ENCODE measurements at regions not wholly inside any gene's neighbourhood (a gene's known extent, or its start where the extent isn't known, plus 50 kb on each side); places are given as distances from the start of the nearest gene placed in this dataset.

DNA sequence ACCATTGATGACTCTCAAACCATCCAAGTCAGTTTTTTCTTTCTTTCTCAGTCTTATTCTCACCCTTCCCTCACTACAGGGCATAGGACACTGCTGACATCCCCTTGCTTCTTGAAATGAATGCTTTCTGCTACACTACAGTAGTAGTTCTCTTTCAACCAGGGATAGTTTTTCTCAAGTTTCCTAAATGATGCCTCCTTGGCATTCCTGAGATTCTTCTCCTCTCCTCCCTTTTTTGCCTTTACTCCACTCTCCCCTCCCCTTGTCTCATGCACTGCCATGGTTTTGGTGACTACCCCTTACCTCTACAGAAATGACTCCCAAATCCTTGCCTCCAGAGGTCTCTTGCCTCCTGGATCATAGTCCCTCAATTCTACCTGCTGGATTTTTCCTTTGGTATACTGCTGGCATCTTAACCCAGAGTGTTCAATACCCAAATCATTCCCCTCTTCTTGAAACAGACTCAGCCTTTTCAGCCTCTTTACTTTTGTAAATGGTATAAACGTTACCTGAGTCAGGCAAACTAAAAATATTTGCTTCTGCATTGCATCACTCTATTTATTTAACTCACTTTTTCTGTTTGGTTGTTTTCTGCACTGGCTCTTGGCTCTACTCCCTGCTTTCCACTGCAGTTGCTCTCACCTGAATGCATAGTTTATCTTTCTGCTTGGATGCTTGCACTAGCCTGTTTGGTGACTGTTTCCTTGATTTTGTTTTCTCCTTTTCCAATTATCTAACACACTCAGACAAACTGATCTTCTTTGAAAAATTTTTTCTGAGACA is 211.6 kb upstream of the IGF1 start:
- Histone ChIP-seq H3K36me3 (ENCODE audit: control insufficient read depth in 2 of 4, insufficient read depth in 4 of 4, low read length in 3 of 4) (no peaks in the 10 kb centered on the region), H2BK12ac (ENCODE audit: low read depth, low read length) (peak overlapping the region; percentile 71; the same call in 1 of the 2 replicates), H4K8ac (ENCODE audit: extremely low read depth, insufficient read depth, low read length) (no peak overlapping the region), H3K4me2 (ENCODE audit: insufficient read depth in 1 of 2, low read depth in 2 of 2, low read length in 2 of 2) (peak overlapping the region in 1 of 2 experiments; percentile 28; a peak in 1 of 4 replicates), H3K23ac (ENCODE audit: insufficient read length) (no peak overlapping the region), H3K4me1 (replicated peaks in 1 of 4; ENCODE audit: control insufficient read depth in 3 of 4, insufficient read depth in 4 of 4, low read length in 3 of 4) (peaks cover 0 to 4% (median 2%) of the 10 kb centered on the region in 4 experiments; a peak in 1 of 7 replicates), H3K4me3 (ENCODE audit: extremely low read depth in 1 of 4, insufficient read depth in 2 of 4, low read depth in 3 of 4, low read length in 4 of 4) (no peak overlapping the region), H3K79me1 (ENCODE audit: low read depth, low read length) (no peaks in the 10 kb centered on the region), H3K27ac (ENCODE audit: low read depth, low read length) (no peak overlapping the region), H2BK15ac (ENCODE audit: low read length) (no peak overlapping the region), H3K23me2 (ENCODE audit: low read depth, low read length) (no peaks in the 10 kb centered on the region; the same call in 1 of the 2 replicates), H3K9me3 (ENCODE audit: insufficient read depth in 2 of 2, low read depth in 1 of 2, low read length in 1 of 2) (no peaks in the 10 kb centered on the region), H2AFZ (ENCODE audit: low read length) (no peak overlapping the region), H3K27me3 (replicated peaks in 1 of 4; ENCODE audit: control insufficient read depth in 3 of 4, extremely low read depth in 1 of 4, insufficient read depth in 3 of 4, low read length in 3 of 4) (no peaks in the 10 kb centered on the region), H4K20me1 (replicated peaks in 1 of 2; ENCODE audit: control insufficient read depth in 1 of 2, insufficient read depth in 2 of 2, low read length in 2 of 2) (no peaks in the 10 kb centered on the region), H2BK5ac (ENCODE audit: low read depth, low read length) (no peak overlapping the region), H2AK5ac (ENCODE audit: low read depth, low read length) (no peak overlapping the region), H2BK20ac (ENCODE audit: low read length) (no peak overlapping the region), H4K91ac (replicated peaks; ENCODE audit: insufficient read length, low read length) (no peak overlapping the region), H2BK120ac (replicated peaks; ENCODE audit: low read depth, low read length) (no peak overlapping the region), H3K14ac (ENCODE audit: insufficient read length) (no peak overlapping the region), H3K9ac (replicated peaks in 1 of 4; ENCODE audit: extremely low read depth in 1 of 4, low read depth in 3 of 4, low read length in 3 of 4) (no peak overlapping the region), H3K79me2 (ENCODE audit: control insufficient read depth in 1 of 2, insufficient read depth in 2 of 2, low read length in 2 of 2) (no peaks in the 10 kb centered on the region), H3K18ac (ENCODE audit: extremely low read depth, low read length) (no peak overlapping the region), H3K4ac (replicated peaks; ENCODE audit: insufficient read length, low read depth, low read length) (no peak overlapping the region), H3K56ac (replicated peaks; ENCODE audit: insufficient read length, low read depth, low read length) (no peak overlapping the region), H4K5ac (ENCODE audit: insufficient read length, low read depth, low read length) (no peak overlapping the region)
- DNase-seq (ENCODE audit: low read depth in 1 of 2, low spot score in 2 of 2) (no peak), FAIRE-seq (no peak)
- no peak for TF ChIP-seq RAD21 (IDR thresholded peaks at IDR 0.05 in 1 of 2, conservative IDR thresholded peaks at IDR 0.05 in 1 of 2; ENCODE audit: low read depth in 2 of 2, low read length in 2 of 2)
- TF ChIP-seq TEAD4 (IDR thresholded peaks at IDR 0.05; ENCODE audit: low read depth, low read length) = peak; percentile 86
- POLR2A ChIA-PET (ENCODE audit: partially characterized antibody) = no interaction called here
- CTCF ChIA-PET (ENCODE audit: partially characterized antibody) = interaction anchor here (1.2 to 1.6 kb wide), 2 partner anchors 11 to 208 kb away, joined by 3 to 7 read pairs; no protein-coding TSS in a partner anchor
- WGBS, 2 experiments (ENCODE audit: extremely low coverage in 1 of 2, insufficient coverage in 1 of 2, insufficient read length in 1 of 2, insufficient replicate concordance in 2 of 2, low coverage in 1 of 2, low lambda C conversion rate in 2 of 2, missing lambda C conversion rate in 1 of 2) = 74% methylated on average over 1 of the region's 1 CpG; no CpG with 5 or more reads in 1 of the 2 experiments

Data from H1 (cell line).